ENCODE measurements at regions not wholly inside any gene's neighbourhood (a gene's known extent, or its start where the extent isn't known, plus 50 kb on each side); places are given as distances from the start of the nearest gene placed in this dataset.

DNA sequence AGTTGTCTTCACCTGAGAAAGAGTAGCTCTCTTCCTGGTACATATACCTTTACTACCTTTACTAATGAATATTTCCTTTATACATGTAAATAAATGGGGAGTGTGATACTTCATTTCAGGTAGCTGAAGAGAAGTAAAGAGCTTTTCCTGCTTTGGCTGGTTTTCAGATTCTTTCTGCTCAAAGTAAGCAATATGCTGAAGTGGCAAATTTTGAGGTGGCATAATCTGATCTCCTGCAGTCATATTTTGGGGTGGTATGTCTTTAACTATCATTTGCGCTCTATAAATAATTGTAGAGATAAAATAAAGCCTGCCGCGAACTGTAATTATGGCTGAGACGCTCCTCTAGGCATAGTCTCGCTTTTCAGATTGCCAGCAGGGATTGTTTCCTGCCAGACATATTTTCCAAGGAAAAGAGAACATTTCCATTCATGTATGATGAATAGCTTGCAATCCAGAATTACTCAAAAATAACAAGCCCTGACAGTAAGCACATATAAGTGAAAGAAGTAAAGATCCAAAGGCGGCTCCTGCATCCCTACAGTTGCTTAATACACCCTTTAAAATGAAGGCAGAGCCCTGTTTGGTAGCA, 200.7 kb downstream of the C12orf50 start:
- no peak for DNase-seq

GRCh38 chr12:87827638-87828264, 201.4 kb downstream of the C12orf50 start:
- DNase-seq, result no peak

GRCh38 chr12:87822923-87823322, 206.3 kb downstream of the C12orf50 start:
- DNase-seq, result no peak

DNA sequence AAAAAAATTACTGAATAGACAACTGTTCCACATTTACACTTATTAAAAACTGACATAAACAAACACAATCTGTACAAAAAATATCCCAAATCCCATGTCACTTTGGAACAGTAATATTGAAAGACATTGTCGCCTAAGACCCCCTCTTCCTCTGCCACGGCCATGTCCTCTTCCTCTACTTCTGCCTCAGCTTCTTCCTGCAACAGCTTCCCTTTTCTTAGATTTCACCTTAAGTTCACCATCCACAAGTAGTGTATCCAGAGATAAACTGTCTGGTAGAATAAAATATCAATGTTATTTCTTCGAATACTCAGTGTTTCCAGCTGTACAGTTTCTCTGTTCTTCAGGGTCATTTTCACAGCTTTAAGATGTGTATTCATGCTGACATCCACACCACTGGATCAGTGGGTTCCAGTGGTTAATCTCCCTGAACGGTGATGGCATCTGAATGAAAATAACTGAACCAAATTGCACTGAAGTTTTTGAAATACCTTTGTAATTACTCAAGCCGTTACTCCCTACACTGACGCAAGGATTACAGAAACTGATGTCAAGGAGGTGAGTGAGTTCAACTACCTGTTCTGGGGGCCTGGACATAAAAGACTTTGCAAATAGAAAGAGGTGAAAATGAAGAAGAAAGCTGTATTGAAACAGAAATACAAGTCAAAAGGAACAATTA, 208.5 kb downstream of the C12orf50 start:
- no peak for DNase-seq

GRCh38 chr12:87818441-87818840, 210.8 kb downstream of the C12orf50 start:
- DNase-seq, result no peak

- DNase-seq, result no peak
Observed at GRCh38 chr12:87815771-87816585, 213.2 kb downstream of the C12orf50 start.

DNA sequence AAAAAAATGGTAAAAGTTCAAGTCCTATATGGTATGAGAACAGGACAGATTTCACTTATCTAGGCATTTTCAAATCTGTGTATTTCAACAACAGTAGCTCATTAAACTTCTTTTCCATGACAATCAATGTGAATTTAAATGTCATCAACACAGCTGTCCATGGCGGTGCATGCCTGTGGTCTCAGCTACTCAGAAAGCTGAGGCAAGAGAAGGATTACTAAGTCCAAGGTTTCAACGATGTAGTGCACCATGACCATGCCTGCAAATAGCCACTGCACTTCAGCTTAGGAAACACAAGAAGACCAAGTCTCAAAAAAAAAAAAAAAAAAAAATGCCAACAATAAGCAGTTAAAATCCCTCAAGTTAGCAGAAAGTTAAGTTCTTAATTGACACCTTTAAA, 214.6 kb downstream of the C12orf50 start:
- DNase-seq, result no peak

- no peak for DNase-seq
Observed at GRCh38 chr12:87813476-87814234, 215.5 kb downstream of the C12orf50 start.

DNA sequence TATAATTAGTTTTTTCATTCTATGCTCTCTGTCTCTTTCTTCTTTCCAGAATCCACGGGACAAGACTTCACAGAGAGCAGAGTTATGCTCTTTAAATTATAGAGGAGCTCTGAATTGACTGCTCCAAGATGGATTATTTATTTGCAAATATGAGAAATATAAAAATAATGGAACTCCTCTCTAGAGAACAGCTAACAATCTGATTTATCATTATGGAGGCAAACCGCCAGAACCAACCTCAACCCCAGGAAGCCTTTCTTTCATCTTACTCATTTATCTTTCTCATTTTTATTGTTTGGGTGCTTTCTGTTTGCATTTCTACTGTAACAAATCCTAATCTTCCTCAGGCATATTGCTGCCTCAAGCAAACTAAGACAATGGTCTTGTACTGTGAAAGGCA, 216.5 kb downstream of the C12orf50 start:
- no peak for DNase-seq

GRCh38 chr12:87812030-87812429, 217.2 kb downstream of the C12orf50 start:
- DNase-seq, result no peak

GRCh38 chr12:87809916-87810315, 219.3 kb downstream of the C12orf50 start:
- DNase-seq, result no peak

DNA sequence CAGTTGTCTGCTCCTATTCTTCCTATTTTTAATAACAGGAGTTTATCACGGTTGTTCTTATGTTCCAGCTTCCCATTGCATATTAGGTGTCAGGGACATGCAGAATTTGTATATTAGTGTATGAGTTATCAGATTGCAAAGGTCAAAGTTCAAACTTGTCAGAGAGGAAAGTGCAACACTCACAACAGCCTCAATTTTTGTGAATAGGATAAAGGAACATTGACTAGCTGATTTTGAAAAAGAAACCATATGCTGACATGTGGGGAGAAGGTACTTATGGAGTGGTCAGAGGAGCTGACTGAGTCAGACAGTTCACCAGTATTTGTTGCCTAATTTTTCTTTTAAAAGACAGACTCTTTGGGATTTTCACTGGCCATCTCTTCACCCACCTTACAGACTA, 222.1 kb downstream of the C12orf50 start:
- DNase-seq, result no peak

DNA sequence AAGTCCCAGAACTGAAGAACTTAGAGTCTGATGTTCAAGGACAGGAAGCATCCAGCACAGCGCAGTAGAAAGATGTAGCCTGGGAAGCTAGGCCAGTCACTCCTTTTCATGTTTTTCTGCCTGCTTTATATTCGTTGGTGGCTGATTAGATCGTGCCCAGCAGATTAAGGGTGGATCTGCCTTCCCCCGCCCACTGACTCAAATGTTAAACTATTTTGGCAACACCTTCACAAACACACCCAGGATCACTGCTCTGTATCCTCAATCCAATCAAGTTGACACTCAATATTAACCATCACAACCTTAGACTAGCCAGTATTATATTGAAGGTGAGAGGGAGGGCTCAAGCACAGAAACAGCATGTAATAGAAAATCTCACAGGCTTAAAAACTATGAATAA, 222.9 kb downstream of the C12orf50 start:
- no peak for DNase-seq

GRCh38 chr12:87804386-87804785, 224.8 kb downstream of the C12orf50 start:
- DNase-seq, result no peak

DNA sequence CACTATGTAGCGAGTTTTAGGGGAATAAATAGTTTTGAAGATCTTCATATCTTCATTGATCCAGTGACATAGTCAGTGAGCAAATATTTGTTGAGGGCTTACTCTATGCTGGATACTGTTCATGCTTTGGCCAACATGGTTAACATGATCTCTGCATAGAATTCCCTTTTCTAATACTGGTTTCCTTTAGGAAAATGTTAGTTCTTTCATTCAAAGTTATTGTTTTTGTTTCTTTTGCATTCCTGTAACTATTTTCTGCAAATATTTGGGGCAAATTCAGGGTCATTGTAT, 226.5 kb downstream of the C12orf50 start:
- no peak for DNase-seq

GRCh38 chr12:87801860-87802720, 227.1 kb downstream of the C12orf50 start:
- DNase-seq, result no peak

DNA sequence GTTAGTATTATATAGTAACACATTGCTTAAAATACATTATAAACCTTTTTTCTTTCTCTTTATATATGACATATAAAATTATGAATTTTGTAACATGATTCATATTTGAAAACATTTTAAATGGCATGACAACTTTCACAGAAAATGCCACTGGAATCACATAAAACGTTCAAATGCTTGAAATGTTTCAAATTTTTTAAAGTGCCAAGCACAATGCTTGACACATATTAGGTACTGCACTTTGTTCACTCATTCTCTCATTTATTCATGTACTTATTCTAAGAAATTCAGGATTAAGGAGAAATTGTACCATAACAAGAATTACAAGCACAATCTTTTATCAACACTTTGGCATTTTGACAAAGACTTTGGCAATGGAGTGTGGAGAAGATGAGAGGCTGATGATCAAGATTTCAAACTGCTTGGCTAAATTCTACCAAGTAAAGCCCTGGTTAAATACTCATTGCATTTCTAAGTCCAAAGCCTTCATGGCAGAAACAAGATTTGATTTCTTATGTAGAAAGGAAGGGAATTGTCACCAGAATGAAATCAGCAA, 232.2 kb downstream of the C12orf50 start:
- no peak for DNase-seq

GRCh38 chr12:87795555-87795954, 233.6 kb downstream of the C12orf50 start:
- DNase-seq, result no peak

- DNase-seq, result no peak
Observed at GRCh38 chr12:87794854-87795253, 234.3 kb downstream of the C12orf50 start.

GRCh38 chr12:87793131-87793530, 236.1 kb downstream of the C12orf50 start:
- no peak for DNase-seq

DNA sequence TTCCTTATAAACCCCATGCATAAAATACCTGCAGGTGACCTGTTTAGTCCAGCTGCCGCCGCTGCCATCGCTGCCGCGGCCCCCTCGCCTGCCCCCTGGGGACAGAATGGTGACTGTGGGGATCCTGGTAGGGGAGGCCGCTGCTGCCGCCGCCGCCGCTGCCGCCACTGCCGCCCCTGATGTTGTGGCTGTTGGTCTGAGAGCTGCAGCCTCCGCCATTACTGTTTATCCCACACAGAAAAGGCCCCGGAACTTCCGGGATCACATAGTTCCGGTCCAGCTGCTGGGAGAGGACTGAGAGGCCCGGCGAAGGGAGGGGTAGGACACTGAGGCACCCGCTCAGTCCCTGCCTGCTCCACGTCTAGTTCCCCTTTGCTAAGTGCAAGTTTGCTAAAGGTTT, 244.9 kb downstream of the C12orf50 start:
- DNase-seq, result no peak

GRCh38 chr12:87783467-87783866, 245.7 kb downstream of the C12orf50 start:
- DNase-seq, result no peak

Data from right forelimb (tissue), 1 donor.